ENCODE measurements at regions not wholly inside any gene's neighbourhood (a gene's known extent, or its start where the extent isn't known, plus 50 kb on each side); places are given as distances from the start of the nearest gene placed in this dataset.
A peak's percentile ranks its signal among the peaks of the same experiment; 100 is the strongest.

DNA sequence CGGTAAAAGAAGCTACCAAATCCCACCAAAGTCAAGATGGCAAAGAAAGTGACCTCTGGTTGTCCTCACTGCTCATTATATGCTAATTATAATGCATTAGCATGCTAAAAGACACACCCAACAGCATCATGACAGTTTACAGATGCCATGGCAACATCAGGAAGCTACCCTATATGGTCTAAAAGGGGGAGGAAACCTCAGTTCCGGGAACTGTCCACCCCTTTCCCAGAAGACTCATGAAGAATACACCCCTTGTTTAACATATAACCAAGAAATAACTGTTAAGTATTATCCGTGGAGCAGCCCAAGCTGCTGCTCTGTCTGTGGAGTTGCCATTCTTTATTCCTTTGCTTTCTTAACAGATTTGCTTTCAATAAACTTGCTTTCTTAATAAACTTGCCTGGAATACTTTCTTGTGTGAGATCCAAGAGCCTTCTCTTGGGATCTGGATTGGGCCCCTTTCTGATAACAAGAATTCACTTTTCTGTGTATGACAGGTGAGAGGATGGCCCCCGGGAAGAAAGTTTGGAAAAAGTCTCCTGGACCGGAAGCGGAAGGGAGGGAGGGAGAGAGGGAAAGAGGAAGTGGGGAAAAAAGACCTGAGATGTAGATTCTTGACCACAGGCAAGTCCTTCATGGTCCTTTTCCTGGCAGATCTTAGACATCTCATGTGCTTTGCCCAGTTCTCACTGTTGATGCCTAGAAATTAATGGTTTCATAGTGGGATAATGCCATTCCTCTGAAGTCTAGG is 146.7 kb upstream of the ID4 start:
- no peak for DNase-seq
- peaks cover 7% of the 10 kb centered on the region for H3K27me3 ChIP-seq
- no peaks in the 10 kb centered on the region for H3K9me3 ChIP-seq
- no peak for ATAC-seq
- no peak overlapping the region for H3K27ac ChIP-seq
- intact Hi-C loops (cut with DNase I) = no loop called here
- TF ChIP-seq CTCF (IDR thresholded peaks at IDR 0.05) = no peak
- H3K36me3 ChIP-seq = no peaks in the 10 kb centered on the region
- H3K4me3 ChIP-seq = no peak overlapping the region
- no peaks in the 10 kb centered on the region for H3K4me1 ChIP-seq

DNA sequence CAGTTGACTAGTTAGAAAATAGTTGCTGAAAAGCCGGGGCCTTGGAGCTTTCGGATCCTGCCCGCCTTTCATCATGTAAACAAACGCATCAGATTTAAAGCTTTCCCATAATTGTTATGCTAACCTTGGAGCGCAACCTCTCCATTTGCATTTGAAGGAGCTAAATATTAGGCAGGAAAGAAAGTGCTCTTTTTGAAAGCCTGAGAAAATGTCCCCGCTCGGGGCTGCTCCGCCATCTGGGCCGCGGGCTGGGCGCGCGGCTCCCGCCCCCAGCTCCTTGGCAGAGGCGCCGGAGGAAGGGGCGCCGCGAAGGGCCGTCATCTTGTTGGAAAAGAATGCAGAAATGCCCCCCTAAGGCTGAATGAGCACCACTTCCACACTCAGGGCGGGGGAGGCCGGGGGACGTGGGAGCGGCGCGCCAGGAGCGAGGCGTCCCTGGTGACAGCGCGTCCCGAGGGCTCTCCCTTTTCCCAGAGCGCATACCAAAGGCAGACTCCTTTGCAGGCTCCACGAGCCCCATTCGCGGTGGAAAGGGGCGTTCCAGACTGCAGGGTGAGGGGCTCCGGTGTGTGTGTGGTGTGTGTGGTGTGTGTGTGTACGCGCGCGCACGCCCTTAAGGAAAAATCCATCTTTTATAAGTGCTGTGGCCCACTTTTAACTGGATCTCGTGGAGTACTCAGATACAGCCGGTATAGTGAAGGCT is 145.6 kb upstream of the ID4 start:
- peak overlapping the region; percentile 32 for H3K4me3 ChIP-seq
- peak; percentile 26 for ATAC-seq
- peaks cover 7% of the 10 kb centered on the region for H3K27me3 ChIP-seq
- H3K36me3 ChIP-seq = no peaks in the 10 kb centered on the region
- TF ChIP-seq CTCF (IDR thresholded peaks at IDR 0.05) = no peak
- intact Hi-C loops (cut with DNase I) = no loop called here
- no peaks in the 10 kb centered on the region for H3K4me1 ChIP-seq
- no peaks in the 10 kb centered on the region for H3K9me3 ChIP-seq
- DNase-seq = no peak
- no peak overlapping the region for H3K27ac ChIP-seq

- Histone ChIP-seq H3K4me3 (no peak overlapping the region), H3K36me3 (no peaks in the 10 kb centered on the region), H3K9me3 (no peaks in the 10 kb centered on the region), H3K27me3 (peaks cover 7% of the 10 kb centered on the region), H3K4me1 (no peaks in the 10 kb centered on the region), H3K27ac (no peak overlapping the region)
- DNase-seq = no peak
- TF ChIP-seq CTCF (IDR thresholded peaks at IDR 0.05) = no peak
- intact Hi-C loops (cut with DNase I) = no loop called here
- no peak for ATAC-seq
Measured at GRCh38 chr6:19692506-19693298, 144.5 kb upstream of the ID4 start.

- no peaks in the 10 kb centered on the region for H3K36me3 ChIP-seq
- no peak overlapping the region for H3K27ac ChIP-seq
- H3K4me1 ChIP-seq = no peaks in the 10 kb centered on the region
- intact Hi-C loops (cut with DNase I) = no loop called here
- peaks cover 7% of the 10 kb centered on the region for H3K27me3 ChIP-seq
- no peaks in the 10 kb centered on the region for H3K9me3 ChIP-seq
- H3K4me3 ChIP-seq = no peak overlapping the region
- ATAC-seq (no peak), DNase-seq (no peak)
- no peak for TF ChIP-seq CTCF (IDR thresholded peaks at IDR 0.05)
Measured at GRCh38 chr6:19694697-19695096, 142.5 kb upstream of the ID4 start.

GRCh38 chr6:19697744-19698290 is 139.4 kb upstream of the ID4 start:
- Histone ChIP-seq H3K36me3 (no peaks in the 10 kb centered on the region), H3K4me1 (no peaks in the 10 kb centered on the region), H3K27ac (no peak overlapping the region), H3K9me3 (no peaks in the 10 kb centered on the region), H3K27me3 (peaks cover 7% of the 10 kb centered on the region), H3K4me3 (no peak overlapping the region)
- no peak for ATAC-seq
- intact Hi-C loops (cut with DNase I) = no loop called here
- no peak for DNase-seq
- TF ChIP-seq CTCF (IDR thresholded peaks at IDR 0.05) = no peak
